Renal pelvis (tissue), 1 donor: ENCODE measurements at regions not wholly inside any gene's neighbourhood (a gene's known extent, or its start where the extent isn't known, plus 50 kb on each side); places are given as distances from the start of the nearest gene placed in this dataset.
"Not testable (repeated sequence)": the region's sequence is repeated elsewhere in the genome, so short reads cannot be mapped to it uniquely, and the experiment has no call there.

Experiments used
- DNase-seq: peaks from one replicate; pipeline ENCODE4 v3.0.0-alpha.2; 2013

DNA sequence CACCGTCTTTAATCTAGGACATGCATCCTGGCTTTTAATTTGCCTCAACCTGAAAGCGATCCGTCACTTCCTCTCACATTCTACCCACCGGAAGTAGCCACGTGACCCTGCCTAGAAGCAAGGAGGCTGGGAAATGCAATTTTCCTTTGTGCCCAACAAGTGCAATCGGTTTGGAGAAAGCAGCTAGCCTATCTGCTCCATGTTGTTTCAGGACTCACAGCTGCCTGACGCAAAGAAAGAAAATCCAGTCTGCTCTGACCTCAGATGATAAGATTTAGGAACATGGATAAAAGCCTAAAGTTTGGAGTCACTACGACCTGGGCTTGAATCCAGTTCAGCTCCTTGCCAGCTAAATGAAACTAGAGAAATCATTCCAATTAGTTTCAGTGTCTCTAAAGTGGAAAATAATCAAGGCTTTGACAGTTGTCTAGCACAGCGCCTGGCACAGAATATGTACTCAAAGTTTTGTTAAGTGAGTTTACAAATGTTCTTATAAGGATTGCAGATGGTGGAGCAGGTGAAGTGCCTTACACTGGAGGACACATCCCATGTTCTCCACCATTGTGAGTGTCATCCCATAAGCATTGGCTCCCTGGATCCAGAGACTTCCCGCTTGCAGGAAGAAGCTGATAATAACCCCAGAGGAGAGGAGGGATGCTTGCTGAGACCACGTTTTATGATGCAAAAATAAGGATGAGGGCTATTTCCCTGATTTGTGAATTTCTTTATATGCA, 553.7 kb downstream of the MN1 start:
- DNase-seq, result no peak

DNA sequence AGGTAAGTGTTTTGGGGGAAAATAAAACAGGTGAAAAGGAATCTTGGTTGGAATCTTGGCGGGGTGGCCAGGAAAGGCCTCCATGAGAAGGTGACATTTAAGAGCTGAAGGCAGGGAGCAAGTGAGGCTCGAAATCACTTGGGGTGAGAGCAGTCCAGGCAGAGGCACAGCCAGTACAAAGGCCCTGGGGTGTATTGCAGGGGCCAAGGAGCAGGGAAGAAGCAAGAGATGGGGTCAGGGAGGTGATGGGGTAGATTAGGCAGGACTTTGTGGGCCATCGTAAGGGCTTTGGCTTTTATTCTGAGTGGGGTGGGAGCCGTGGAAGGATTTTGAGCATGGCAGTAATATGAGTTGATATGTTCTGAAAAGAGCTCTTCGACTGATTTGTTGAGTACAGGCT, 551.1 kb downstream of the MN1 start:
- DNase-seq, result no peak

DNA sequence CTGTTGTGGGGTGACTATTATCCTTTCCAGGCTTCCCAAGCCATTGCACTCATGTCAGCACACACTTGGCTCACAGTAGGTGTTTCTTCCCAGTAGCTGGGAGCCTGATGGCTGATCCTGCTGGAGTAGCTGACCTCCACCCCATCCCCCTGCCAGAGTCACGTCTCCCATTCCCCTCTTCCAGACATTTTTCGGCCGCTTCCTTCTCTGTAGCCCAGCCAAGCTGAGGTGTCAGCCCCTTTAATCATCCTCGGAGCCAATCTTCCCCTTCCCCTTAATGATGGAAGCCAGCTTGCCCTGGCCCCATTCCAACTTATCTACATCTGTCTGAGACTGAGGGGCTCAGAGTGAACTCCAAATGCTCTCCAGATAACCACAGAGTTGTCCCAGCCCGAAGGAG, 550.7 kb downstream of the MN1 start:
- DNase-seq, result no peak

DNA sequence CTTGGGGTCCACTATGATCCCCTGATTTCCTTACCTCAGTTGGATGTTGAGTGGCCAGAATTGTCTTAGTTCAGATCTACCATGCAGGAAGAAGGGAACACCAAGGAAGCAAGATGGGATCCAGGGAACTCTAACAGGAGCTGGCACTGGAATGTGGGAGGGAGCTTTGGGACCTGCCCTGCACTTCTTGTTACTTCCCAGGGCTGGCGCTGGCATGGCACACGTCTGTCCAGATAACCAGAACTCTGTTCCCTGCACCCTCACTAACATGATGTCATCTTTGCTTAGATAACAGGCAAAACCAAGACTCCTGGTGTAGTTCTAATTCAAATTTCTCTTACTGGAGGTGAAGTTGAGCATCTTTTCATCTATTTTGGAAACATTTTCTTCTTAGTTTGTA, 550.0 kb downstream of the MN1 start:
- no peak for DNase-seq

DNA sequence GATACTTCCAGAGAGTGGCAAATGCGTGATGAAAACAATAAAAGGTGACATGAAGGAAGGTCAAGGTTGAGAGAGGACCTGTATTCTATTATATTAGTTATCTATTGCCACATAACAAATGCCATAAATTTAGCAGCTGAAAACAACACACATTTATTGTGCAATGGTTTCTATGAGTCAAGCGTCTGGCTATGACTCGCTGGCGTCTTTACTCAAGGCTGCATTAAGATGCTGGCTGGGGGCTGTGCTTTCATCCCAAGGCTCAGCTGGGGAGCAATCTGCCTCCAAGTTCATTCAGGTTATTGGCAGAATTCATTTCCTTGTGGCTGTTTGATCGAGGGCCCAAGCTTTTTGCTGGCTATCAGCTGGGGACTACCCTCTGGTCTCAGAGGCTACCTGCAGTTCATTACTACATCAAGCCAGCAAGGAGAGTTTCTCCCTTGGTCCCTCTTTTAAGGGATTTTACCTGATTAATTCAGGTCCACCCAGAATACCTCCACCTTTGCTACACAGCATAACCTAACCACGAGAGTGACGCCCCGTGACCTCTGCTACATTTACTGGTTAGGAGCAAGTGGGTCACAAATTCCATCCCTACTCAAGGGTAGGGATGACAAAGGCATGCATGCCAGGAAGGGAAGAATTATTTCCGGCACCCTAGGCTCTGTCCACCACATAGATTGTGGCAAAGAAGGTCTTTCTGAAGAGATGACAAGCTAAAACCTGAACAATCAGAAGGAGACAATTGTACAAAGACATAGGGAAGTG, 549.1 kb downstream of the MN1 start:
- no peak for DNase-seq

DNA sequence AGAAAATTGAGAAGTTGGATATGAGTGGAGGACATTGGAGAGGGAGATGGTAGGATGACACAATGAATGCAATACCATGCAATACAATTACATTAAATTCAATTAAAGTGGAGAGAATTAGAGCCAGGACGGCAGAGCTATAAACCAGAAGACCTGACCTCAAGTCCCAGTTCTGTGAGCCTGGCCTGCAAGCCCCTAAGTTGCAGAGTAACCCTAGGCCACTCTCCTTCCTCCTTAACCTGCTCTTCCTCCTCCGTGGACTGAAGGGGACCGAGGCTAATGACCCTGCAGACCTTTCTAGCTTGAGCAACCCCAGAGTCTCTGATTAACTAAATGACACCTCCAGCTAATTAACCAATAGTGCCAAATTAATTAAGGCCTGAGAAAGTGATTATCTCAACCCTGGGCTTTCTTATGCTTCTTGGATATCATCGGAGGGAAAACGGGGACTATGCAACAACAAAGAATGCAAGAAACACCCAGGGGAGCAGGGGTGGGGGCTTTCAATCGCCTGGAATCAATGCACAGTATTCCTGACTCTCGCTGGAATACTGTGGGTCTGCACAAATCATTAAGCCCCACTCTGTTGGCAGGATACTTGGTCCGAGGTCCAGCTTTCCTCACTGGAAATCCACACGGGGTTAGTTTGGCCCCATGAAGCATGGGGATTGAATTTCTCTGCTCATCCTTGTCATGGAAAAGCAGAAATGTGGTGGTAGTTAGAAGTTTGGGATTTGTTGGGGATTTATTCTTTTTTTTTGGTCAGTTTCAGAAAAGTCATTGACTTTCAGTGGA, 548.3 kb downstream of the MN1 start:
- no peak for DNase-seq

DNA sequence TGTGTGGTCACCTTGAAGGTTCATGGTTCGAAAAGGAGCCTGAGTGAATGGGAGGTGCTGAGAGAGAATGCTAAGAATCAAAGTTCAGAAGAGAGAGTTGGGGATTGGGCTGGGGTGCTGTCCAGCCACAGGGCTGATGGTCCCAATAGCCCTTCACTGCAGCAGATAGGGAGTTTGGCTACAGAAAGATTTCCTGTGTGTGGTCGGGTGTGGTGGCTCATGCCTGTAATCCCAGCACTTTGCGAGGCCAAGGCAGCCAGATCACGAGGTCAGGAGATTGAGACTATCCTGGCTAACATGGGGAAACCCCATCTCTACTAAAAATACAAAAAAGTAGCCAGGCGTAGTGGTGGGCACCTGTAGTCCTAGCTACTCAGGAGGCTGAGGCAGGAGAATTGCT, 547.5 kb downstream of the MN1 start:
- DNase-seq, result not testable (repeated sequence)

DNA sequence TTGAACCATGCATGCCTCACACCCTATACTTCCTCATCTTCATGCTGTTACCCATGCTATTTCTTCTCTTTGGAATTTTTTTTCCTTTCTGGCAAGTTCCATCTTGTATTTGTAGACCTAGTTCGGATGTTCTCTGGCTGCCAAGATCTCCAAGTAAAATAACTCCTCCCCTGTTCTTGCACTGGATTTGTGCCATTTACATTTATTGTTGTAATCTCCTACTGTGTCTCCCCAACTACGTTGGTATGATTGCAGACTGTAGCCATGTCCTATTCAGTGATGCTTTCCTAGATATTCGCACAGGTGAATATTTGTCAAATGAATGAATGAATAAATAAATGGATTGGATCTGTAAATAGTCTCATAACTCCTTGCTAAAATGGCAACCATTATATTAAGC, 546.0 kb downstream of the MN1 start:
- DNase-seq, result no peak

DNA sequence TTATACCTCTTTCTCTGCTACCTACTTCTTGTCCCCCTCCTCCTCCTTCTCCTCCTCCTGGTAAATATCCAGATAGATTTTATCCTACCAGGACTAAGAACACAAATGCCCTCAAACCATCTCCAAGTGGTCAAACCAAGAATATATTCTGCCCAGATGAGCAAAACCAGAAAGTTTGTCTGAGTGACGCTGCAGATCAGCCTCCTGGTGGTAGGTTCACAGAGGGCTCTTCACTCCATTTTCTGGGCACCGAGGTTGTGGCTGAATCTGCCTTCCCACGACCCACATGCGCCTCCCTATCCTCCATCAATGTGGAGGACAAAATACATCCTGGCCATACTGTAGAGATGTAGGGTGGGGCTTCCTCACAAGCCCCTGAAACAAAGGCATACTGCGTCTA, 543.6 kb downstream of the MN1 start:
- no peak for DNase-seq

DNA sequence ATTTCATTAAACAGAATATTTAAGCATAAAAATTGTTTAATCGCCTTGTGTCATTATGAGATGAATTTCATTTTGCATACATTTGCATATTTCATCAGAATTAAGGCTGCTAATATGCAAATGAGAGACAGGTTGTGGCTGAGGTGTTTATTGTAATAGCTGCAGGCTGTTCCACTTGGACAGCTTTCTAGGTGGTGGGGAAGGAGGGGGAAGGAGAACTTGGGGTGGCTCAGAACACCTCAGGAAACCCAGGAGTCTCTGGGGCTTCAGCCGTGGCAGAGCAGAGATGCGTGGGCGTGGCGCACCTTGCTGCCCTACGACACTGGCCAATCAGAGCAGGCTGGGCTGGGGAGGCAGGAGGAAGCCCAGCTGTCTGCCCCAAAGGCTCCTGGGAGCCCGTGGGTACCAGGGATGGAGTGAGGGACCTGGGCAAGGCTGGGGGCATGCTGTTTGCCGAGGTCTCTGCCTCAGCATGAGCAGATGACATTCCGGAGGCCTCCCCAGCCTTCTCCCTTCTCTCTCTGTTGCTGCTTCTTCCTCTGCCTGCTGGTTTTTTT, 542.9 kb downstream of the MN1 start:
- DNase-seq, result no peak

DNA sequence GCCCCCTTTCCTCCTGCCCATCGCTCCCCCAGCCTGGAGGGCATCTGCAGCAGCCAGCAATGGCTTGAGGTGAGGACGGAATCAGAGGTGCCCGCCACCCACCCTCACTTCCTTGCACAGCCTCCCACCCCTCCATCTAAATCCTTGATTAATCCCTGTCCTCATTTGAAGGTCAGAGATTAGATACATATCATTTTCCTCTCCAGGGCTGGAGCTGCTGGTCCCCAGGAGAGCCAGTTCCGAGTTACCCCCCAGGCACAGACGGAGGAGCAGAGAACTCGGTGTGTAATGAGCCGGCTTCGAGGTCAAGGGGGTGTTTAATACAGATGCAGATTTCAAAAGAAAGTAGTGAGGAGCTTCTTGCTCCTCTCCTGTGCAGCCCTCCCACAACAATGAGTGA, 542.1 kb downstream of the MN1 start:
- DNase-seq, result no peak

DNA sequence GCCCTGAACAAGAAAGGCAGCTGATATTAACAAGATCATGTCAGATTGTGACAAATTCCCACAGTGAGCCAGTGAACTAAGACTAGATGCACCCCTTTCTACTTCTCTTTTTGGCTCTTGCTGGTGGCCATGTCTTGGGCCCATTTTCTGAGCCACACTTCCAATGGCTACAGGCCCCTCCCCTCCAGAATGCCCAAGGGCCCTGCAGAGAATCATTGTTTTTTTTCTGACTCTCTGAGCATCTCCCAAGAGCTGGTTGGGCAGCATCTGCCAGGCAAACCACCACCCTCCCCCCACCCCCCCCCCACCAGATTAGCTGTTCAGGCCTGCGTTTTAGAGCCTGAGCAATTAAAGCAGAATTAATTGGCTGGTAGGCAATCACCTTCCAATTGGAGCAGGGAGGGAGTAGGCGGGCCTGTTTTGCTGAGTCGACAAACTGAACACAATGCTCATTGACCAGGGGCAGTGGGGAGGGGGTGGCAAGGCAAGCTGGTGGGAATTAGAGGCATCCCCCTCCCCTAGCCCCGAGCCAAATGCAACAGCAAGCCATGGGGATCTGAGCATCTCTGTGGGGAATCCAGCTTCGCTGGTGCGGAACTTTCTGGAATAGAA, 541.4 kb downstream of the MN1 start:
- DNase-seq, result no peak

DNA sequence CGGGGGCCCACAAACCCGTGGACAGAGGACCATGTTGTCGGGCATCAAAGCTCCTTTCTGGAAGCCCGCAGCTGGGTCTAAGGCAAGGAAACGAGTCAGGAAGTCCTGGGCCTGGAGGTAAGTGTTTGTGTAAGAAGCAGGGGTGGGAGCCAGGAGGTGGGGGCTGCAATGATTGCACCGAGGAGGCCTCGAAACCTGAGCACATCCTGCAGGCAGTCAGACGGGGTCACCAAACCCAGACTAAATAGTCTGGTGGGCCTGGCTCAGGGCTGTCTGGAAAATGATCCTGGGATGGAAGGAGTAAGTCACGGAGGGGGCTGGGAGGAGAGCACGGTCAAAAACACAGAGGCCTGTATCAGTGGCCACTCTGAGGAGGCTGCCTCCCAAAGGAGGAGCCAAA, 539.2 kb downstream of the MN1 start:
- no peak for DNase-seq

DNA sequence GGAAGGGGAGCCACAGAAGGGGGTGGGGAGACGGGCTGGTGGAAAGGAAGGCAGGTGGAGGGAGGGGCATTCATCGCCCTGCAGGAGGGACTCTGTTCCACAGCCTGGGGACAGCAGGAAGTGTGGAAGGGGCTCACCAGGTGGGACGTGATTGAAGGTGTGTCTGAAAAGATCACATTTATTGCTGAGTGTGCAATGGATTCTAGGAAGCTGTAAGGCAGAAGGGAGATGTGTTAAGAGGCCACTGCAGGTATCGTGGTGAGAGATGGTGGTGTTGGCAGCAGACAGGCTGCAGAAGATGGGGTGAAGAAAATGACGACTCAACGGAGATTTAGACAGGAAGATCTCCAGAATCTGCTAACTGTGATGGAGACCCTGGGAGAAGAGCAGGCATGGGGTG, 537.4 kb downstream of the MN1 start:
- no peak for DNase-seq

DNA sequence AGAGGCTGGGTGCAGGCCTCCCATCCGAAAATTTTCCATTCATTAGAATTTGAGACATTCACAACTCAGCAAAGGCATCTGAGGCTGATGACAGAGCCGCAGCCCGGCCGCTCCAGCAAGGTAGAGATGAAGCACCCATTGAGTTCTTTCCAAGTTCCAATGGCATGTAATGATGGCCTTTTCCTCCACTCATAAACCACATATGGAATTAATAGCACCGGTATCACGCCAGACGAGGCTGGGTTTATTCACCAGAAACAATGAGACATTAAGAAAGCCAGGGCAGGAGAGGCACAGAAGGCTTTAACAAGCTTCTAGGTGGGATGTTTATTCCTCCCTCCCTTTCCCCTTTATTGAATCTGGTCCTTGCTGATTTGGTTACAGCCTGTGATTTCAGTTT, 534.4 kb downstream of the MN1 start:
- no peak for DNase-seq

DNA sequence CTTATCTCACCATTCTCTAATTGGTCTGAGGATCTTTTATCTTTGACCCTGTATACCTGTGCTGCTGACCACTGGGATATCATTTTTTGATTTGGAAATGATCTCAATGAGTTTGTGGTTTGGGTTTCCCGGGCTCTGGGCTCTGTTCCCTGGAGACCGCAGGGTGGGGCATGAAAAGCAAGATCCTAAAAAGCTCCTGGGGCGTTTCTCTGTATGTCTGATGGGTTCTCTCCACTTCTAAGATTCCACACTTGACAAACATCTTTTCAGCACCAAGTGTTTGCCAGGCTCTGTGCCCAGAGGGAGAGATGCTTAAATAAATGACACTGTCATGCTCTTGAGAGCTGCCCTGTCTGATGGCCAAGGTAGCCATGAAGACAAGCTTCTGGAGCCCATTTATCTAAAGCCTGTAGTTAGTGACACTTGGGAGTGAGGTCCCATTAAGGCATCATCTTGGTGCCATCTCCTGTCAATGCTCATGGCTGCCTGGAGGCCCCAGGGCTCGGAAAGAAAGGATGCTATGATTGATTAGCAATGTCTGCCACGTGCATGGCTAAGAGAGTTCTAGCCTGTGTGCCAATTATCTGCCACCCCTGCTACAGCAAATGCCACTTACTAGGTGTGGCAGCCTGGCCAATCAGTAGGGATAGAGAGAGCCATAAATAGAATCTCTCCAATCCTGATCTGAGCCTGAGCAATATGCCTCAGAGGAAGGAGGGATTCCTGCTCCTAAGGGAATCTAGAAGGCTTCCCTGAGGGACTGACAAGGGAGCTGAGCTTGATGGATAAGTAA, 531.6 kb downstream of the MN1 start:
- DNase-seq, result no peak

DNA sequence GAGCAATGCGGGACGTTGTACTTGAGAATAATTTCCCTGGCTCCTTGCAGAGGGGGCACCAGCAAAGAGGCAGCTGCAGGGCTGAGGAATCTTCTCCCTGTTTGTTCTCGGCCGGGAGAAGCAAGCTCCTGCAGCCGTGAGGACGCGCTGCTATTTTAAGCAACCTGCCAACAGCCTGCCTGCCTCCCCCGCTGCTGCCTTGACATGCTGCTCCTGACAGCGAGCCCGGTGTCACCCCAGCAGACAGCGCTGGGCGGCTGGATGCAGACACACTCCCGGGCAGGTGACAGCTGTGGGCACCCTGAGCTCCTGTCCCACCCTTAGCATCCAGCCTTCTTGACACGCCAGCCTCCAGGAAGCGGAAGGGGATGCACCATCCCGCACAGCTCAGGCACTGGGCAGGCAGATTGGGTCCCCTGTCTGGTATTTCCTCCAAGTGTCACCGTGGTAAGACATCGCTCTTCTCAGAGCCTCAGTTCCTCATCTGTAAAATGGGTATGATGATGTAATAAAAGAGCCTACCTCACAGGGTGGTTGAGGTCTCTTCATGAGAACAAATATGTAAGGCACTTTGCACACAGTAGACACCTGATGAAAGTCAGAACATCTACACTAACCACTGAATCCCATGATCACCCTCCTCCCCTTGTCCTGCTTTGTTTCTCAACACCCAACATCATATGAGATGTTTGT, 530.6 kb downstream of the MN1 start:
- DNase-seq, result no peak

DNA sequence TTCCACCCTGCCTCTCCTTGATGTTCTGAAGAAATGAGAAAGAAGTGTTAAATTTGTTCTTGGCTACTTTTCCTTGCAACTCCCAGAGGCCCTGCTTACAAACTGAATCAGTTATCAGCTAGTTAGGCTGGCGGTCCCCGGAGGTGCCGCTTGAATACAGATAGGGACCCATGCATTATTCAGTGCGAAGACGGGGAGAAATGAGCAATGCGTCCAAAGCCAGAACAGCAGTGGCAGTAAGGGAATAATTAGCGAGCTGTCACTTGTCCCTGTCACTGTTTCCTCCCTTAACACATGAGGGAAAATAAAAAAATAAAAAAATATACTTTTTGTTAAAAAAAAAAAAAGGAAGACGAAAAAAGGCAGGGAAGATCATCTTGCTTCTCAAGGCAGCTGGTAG, 528.1 kb downstream of the MN1 start:
- DNase-seq, result no peak

DNA sequence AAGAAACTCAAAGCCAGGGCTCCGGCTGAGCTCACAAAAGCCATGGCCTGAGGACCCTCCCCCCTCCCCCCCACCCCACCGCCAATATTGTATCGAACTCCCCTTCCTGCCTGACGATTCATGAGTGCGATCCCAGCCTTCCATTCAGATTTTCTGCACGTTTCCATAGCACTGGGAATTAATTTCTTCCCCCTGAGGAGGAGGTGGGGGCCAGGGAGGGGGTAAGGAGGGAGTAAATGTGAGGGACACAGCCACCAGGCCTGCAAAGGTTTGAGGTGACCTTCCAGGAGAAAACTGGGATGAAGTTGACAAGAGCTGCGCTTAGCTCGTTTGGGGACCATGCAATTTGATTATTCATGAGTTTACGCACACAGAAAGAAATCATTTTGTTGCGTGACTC, 527.7 kb downstream of the MN1 start:
- DNase-seq, result no peak

DNA sequence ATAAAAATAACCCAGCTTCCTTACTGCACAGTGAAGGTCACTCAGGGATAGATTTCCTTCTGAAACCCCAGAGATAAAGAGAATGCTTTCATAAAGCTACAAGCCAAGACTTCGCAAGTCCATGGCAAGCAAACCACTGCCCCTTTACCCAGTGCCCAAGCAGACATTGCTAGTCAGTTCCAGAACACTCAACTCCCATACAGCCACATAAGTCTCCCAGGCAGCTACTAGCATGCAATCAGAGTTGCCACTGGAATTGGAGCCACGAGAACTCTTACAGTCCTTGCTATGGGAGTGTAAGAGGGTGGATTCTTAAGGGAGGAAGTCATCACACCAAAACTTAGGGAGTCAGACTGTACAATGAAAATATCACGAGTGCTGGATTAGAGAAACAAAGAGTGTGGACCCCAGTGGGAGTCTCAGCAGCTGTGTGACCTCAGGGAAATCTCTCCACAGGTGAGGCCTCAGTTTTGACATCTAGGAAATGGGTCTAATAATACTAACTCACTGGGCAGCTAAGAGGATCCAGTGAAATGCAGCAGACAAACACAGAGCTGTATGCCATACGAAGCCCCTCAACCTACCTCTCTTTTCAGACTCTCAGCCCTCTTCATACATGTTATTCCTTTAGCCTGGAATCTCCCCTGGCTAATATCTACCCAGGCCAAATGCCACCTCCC, 526.6 kb downstream of the MN1 start:
- DNase-seq, result no peak
